Cardiac fibroblast (primary cell): ENCODE measurements at regions not wholly inside any gene's neighbourhood (a gene's known extent, or its start where the extent isn't known, plus 50 kb on each side); places are given as distances from the start of the nearest gene placed in this dataset.

Experiments used
- DNase-seq, 2 donors: peaks; one replicate each; pipeline versions ENCODE4 v3.0.0 to v3.0.0-alpha.2; 2010; ENCODE audit warnings: low read depth in 2 of 2
- H3K4me3 ChIP-seq, 2 donors: replicated peaks in 1 of 2; 1 replicate in 1 of 2; 2 replicates in 1 of 2; pipeline ENCODE4 v1.5.1; 2011; ENCODE audit warnings: low read depth in 2 of 2, low read length in 2 of 2, mild to moderate bottlenecking in 2 of 2, moderate library complexity in 1 of 2
- TF ChIP-seq, protein P1 (sequence below): IDR thresholded peaks from one replicate; pipeline ENCODE4 v1.5.1; 2011; ENCODE audit warnings: low read depth, mild to moderate bottlenecking, low read length, inconsistent platforms

DNA sequence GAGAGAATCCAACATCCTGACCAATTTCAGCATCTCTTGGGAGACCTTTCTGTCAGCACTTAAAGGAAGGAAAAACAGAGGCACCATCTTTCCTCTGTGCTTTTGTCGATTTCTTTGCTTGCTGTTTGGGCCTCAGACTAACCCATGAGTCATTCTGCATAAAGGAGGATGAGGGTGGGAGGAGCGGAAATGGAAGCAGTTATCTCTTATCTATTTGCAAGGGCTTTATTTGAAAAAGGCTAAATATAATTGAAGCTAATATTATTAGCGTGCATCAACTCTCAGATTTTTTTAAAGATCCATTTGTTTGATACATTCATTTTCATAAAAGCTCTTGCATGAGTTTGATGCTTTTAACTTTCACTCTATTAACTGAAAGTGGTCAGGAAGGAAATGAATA is 72.9 kb downstream of the ZNF622 start:
- DNase-seq, result peak; percentile 21 to 23
- TF ChIP-seq, protein P1, sequence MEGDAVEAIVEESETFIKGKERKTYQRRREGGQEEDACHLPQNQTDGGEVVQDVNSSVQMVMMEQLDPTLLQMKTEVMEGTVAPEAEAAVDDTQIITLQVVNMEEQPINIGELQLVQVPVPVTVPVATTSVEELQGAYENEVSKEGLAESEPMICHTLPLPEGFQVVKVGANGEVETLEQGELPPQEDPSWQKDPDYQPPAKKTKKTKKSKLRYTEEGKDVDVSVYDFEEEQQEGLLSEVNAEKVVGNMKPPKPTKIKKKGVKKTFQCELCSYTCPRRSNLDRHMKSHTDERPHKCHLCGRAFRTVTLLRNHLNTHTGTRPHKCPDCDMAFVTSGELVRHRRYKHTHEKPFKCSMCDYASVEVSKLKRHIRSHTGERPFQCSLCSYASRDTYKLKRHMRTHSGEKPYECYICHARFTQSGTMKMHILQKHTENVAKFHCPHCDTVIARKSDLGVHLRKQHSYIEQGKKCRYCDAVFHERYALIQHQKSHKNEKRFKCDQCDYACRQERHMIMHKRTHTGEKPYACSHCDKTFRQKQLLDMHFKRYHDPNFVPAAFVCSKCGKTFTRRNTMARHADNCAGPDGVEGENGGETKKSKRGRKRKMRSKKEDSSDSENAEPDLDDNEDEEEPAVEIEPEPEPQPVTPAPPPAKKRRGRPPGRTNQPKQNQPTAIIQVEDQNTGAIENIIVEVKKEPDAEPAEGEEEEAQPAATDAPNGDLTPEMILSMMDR, result no peak
- H3K4me3 ChIP-seq, result no peak overlapping the region

DNA sequence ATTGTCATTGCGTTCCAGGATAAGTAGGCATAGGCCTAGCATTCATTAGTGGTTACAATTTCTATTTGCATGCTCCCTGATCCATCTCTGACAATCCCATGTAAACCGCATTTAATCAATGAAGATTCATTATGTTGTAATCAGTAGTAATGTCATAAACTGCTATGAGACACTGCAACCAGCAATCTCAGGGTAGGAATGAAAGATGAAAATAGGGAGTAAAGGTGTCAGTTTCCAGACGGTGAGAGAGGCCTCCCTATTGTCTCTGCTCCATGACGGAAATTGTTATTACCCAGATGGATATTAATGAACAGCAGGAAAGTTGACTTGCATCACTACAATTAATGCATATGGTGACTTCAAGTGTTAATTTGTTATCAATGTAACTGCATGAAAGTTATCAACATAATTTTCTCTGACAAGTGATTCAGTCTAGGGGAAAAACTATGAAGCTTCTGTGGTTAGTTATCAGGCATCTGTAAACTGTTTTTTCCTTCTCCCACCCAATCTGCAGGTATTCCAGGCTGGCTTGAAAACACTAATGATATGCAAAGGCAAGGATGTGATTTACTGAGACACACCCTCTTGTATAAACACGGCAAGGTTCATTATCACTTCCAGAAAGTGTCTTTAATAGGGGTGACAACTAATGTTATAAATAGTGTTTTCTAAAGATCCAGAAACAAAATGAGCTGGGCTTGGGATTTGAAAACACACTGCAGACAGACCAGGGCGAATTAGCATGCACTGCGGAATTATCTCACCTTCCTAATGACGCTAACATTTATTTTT is 73.5 kb downstream of the ZNF622 start:
- no peak for DNase-seq
- TF ChIP-seq, protein P1, result no peak
- no peak overlapping the region for H3K4me3 ChIP-seq

DNA sequence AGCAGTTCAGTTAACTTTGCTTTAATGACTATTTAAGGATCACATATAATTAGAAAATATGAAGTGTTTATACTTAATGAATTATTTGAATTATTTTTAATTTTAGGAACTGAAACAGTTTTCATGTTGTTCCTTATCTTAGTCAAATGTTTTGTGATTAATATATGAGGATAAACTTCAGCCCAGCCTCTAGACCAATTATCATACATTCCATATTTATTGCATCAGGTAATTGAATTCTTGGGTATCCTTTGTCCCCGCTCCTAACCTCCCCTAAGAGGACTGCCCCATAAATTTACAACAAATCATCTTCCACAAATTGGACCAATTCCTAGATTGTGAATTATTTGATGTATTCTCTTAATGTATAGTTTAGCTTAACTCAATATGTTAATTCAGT is 74.8 kb downstream of the ZNF622 start:
- DNase-seq, result no peak
- TF ChIP-seq, protein P1, result no peak
- H3K4me3 ChIP-seq, result no peak overlapping the region

- TF ChIP-seq, protein P1, result no peak
- DNase-seq, result no peak
- no peak overlapping the region for H3K4me3 ChIP-seq
Measured at GRCh38 chr5:16385516-16386090, 80.0 kb downstream of the ZNF622 start.

DNA sequence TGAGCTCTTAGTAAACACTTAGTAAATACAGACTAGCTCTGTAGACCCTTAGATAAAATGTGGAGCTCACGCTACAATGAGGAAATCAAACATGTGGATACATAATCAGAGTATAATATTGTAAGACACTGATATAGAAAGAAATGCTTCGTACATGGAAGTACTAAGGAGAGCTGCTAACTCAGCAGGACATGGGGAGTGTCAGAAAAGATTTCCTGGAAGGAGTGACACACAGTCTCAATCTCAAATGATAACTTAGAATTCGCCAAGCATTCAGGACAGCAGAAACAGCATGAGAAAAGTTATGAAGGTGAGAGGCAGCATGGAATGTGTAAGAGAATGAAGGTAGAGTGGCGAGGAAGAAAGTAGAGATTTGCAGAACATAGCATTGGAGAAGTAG is 80.8 kb downstream of the ZNF622 start:
- TF ChIP-seq, protein P1, result no peak
- DNase-seq, result no peak
- no peak overlapping the region for H3K4me3 ChIP-seq

GRCh38 chr5:16384222-16384621 is 81.4 kb downstream of the ZNF622 start:
- DNase-seq, result no peak
- TF ChIP-seq, protein P1, result no peak
- H3K4me3 ChIP-seq, result no peak overlapping the region
